OCI-LY7 (cell line): ENCODE measurements at regions not wholly inside any gene's neighbourhood (a gene's known extent, or its start where the extent isn't known, plus 50 kb on each side); places are given as distances from the start of the nearest gene placed in this dataset.
A peak's percentile ranks its signal among the peaks of the same experiment; 100 is the strongest.

Source experiments
- BruUV-seq: library from RNA; stranded (reverse); fragments of 400-500 nt; replicated peaks from 2 replicates; lab custom pipeline; 2021; lab: Mats Ljungman, UMichigan
- CTCF ChIA-PET: fragments of 300-600 bp; sonication (Branson Sonifier 250); formaldehyde crosslinking; loops from one replicate; lab custom pipeline; 2022; ENCODE audit warnings: antibody characterized with exemption; ENCODE audit not compliant: unreplicated experiment; lab: Charles Lee
- POLR2A ChIA-PET: fragments of 300-600 bp; sonication (Branson Sonifier 250); formaldehyde crosslinking; loops from one replicate; lab custom pipeline; 2022; ENCODE audit warnings: antibody characterized with exemption; lab: Charles Lee
- DNase-seq: peaks from one replicate; pipeline ENCODE4 v3.0.0-alpha.2; 2015; ENCODE audit warnings: low spot score
- H2AFZ ChIP-seq: fragments of 200-600 bp; sonication (generic), shearing (Covaris generic); 2 replicates; pipeline ENCODE4 v1.6.1; 2014; ENCODE audit warnings: mild to moderate bottlenecking, antibody characterized with exemption, low read length, moderate library complexity
- H3K27ac ChIP-seq: fragments of 200-600 bp; sonication (generic); 2 replicates; pipeline ENCODE4 v1.5.1; 2014; ENCODE audit warnings: mixed run types, low read depth, mild to moderate bottlenecking, moderate library complexity, low read length, inconsistent platforms; ENCODE audit not compliant: poor library complexity, severe bottlenecking
- H3K36me3 ChIP-seq: fragments of 200-600 bp; sonication (generic); 2 replicates; pipeline ENCODE4 v1.6.1; 2014; ENCODE audit warnings: mild to moderate bottlenecking, antibody characterized with exemption, low read length, moderate library complexity, mixed read lengths; ENCODE audit not compliant: insufficient read depth
- H3K4me1 ChIP-seq: fragments of 200-600 bp; sonication (generic); 2 replicates; pipeline ENCODE4 v1.5.1; 2014; ENCODE audit warnings: mild to moderate bottlenecking, low read length; ENCODE audit not compliant: insufficient read depth, poor library complexity, severe bottlenecking
- H3K4me2 ChIP-seq: fragments of 200-600 bp; sonication (generic); 2 replicates; pipeline ENCODE4 v1.6.1; 2014; ENCODE audit warnings: mild to moderate bottlenecking, low read length
- H3K4me3 ChIP-seq: fragments of 200-600 bp; sonication (generic); 2 replicates; pipeline ENCODE4 v1.5.1; 2014; ENCODE audit warnings: mild to moderate bottlenecking, low read depth, low read length; ENCODE audit not compliant: poor library complexity, severe bottlenecking
- H3K79me2 ChIP-seq: fragments of 200-600 bp; sonication (generic); 2 replicates; pipeline ENCODE4 v1.6.1; 2016; ENCODE audit warnings: low read depth, mild to moderate bottlenecking, low read length, moderate library complexity, mixed read lengths; ENCODE audit not compliant: insufficient read depth
- H3K9me2 ChIP-seq: fragments of 200-600 bp; sonication (generic); 2 replicates; pipeline ENCODE4 v1.6.1; 2016; ENCODE audit warnings: mild to moderate bottlenecking, low read length, mixed read lengths; ENCODE audit not compliant: insufficient read depth
- H3K9me3 ChIP-seq: fragments of 200-600 bp; sonication (generic); 2 replicates; pipeline ENCODE4 v1.6.1; 2014; ENCODE audit warnings: mild to moderate bottlenecking, mixed run types, low read length, mixed read lengths
- H4K20me1 ChIP-seq: fragments of 200-600 bp; sonication (generic); 2 replicates; pipeline ENCODE4 v1.6.1; 2014; ENCODE audit warnings: mild to moderate bottlenecking, antibody characterized with exemption, low read length, moderate library complexity, mixed read lengths; ENCODE audit not compliant: insufficient read depth
- EZH2phosphoT487 ChIP-seq: fragments of 200-600 bp; sonication (generic); IDR thresholded peaks from 2 replicates; pipeline ENCODE4 v1.6.1; 2018; ENCODE audit warnings: low read depth, borderline replicate concordance, mild to moderate bottlenecking, mixed run types, antibody characterized with exemption, low read length, moderate library complexity, mixed read lengths
- intact Hi-C: fragments of 100-400 bp; cut with micrococcal nuclease; formaldehyde crosslinking; loops from one replicate; pipeline ENCODE4 v1.10.0; 2022; ENCODE audit not compliant: unreplicated experiment
- TF ChIP-seq, protein P1 (sequence below): fragments of 200-600 bp; sonication (generic); conservative IDR thresholded peaks from 2 replicates; pipeline ENCODE4 v1.5.1; 2014; ENCODE audit warnings: mild to moderate bottlenecking, antibody characterized with exemption, low read length, moderate library complexity, mixed read lengths

DNA sequence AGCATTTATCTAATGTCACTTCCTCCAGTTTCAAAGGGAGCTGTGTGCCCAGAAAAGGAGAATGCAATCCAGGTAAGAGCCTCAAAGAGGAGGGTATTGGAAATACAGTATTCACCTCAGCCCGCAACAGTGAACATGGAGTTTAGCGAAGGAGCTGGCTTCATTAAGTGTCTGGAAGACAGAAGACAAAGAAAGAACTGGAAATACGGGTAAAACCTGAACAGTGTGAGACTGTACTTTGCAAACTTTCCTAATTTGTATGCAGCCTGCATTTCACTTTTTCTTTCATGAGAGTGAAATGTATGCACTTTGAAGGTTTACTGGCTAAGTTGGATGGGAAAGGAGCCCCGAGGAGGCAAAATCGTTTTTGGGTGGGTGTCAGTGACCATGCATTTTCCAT lies 478.4 kb downstream of the HS3ST3B1 start:
- Histone ChIP-seq H3K4me2 (no peak overlapping the region), H3K36me3 (peaks cover 5% of the 10 kb centered on the region; the same call in 1 of the 2 replicates), H2AFZ (no peak overlapping the region), H3K27ac (no peak overlapping the region), H3K79me2 (no peaks in the 10 kb centered on the region), H3K4me1 (peaks cover 7% of the 10 kb centered on the region), H3K9me2 (no peaks in the 10 kb centered on the region), H3K9me3 (peaks cover 17% of the 10 kb centered on the region), H3K4me3 (no peak overlapping the region), H4K20me1 (no peaks in the 10 kb centered on the region)
- ChIA-PET CTCF (no interaction called here), POLR2A (no interaction called here)
- BruUV-seq = no TSS peak
- intact Hi-C loops = loop anchor here (5.0 kb wide), 1 partner anchor 53 kb away; no protein-coding TSS in a partner anchor
- DNase-seq = no peak
- no peak for TF ChIP-seq EZH2phosphoT487
- TF ChIP-seq, protein P1, sequence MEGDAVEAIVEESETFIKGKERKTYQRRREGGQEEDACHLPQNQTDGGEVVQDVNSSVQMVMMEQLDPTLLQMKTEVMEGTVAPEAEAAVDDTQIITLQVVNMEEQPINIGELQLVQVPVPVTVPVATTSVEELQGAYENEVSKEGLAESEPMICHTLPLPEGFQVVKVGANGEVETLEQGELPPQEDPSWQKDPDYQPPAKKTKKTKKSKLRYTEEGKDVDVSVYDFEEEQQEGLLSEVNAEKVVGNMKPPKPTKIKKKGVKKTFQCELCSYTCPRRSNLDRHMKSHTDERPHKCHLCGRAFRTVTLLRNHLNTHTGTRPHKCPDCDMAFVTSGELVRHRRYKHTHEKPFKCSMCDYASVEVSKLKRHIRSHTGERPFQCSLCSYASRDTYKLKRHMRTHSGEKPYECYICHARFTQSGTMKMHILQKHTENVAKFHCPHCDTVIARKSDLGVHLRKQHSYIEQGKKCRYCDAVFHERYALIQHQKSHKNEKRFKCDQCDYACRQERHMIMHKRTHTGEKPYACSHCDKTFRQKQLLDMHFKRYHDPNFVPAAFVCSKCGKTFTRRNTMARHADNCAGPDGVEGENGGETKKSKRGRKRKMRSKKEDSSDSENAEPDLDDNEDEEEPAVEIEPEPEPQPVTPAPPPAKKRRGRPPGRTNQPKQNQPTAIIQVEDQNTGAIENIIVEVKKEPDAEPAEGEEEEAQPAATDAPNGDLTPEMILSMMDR = no peak

DNA sequence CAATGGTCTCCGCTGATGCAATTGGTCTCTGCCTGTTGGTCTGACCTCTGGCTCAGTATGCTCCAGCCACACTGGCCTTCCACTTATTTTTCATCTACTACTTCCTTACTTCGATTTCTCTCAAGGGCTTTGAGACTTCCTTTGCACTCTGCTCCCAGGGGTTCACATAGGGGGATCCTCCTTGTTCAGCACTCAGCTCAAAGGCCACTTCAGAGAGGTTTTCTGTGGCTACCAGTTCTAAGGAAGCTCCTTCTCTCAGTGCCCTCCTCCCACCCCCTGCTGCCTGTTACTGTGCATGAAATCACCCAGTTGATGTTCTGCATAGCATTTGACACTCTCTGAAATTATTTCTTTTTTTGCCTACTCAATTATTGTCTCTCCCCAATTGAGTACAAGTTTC lies 476.4 kb downstream of the HS3ST3B1 start:
- ChIA-PET CTCF (no interaction called here), POLR2A (interaction anchor here (1.1 kb wide), 1 partner anchor 218 kb away, joined by 3 read pairs; no protein-coding TSS in a partner anchor)
- Histone ChIP-seq H2AFZ (no peak overlapping the region; the same call in 1 of the 2 replicates), H3K4me2 (no peak overlapping the region), H3K27ac (no peak overlapping the region), H3K4me3 (no peak overlapping the region), H3K9me3 (peaks cover 13% of the 10 kb centered on the region; the same call in 1 of the 2 replicates), H3K79me2 (no peaks in the 10 kb centered on the region), H3K9me2 (no peaks in the 10 kb centered on the region), H3K36me3 (no peaks in the 10 kb centered on the region; the same call in 1 of the 2 replicates), H4K20me1 (no peaks in the 10 kb centered on the region), H3K4me1 (peaks cover 7% of the 10 kb centered on the region)
- intact Hi-C loops = loop anchor here (5.0 kb wide), 1 partner anchor 55 kb away; no protein-coding TSS in a partner anchor
- no TSS peak for BruUV-seq
- DNase-seq = no peak
- no peak for TF ChIP-seq EZH2phosphoT487
- TF ChIP-seq, protein P1 = no peak

DNA sequence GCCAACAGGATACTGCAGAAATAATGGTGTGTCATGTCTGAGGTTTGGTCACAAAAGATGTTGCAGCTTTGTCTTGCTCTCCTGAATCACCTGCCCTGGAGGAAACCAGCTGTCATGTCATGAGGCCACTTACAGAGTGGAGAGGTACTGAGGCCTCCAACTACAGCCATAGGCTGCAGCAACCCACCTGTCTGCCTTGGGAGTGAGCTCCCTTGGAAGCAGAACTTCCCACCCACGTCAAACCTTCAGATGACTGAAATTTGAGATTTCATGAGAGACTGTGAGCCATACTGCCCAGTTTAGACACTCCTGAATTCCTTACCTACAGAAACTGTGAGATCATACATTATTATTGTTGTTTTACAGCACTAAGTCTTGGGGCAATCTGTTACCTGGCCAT lies 475.9 kb downstream of the HS3ST3B1 start:
- Histone ChIP-seq H3K4me1 (peaks cover 7% of the 10 kb centered on the region), H3K4me3 (no peak overlapping the region), H3K79me2 (no peaks in the 10 kb centered on the region), H3K9me3 (peaks cover 13% of the 10 kb centered on the region; the same call in 1 of the 2 replicates), H3K27ac (no peak overlapping the region), H3K36me3 (no peaks in the 10 kb centered on the region; the same call in 1 of the 2 replicates), H3K9me2 (no peaks in the 10 kb centered on the region), H4K20me1 (no peaks in the 10 kb centered on the region), H3K4me2 (no peak overlapping the region), H2AFZ (peak overlapping the region; percentile 8; the same call in 1 of the 2 replicates)
- no peak for TF ChIP-seq EZH2phosphoT487
- TF ChIP-seq, protein P1 = no peak
- DNase-seq = no peak
- ChIA-PET POLR2A (interaction anchor here (1.1 kb wide), 1 partner anchor 218 kb away, joined by 3 read pairs; no protein-coding TSS in a partner anchor), CTCF (no interaction called here)
- no TSS peak for BruUV-seq
- intact Hi-C loops = loop anchor here (5.0 kb wide), 1 partner anchor 56 kb away; no protein-coding TSS in a partner anchor
